ENCODE measurements at regions not wholly inside any gene's neighbourhood (a gene's known extent, or its start where the extent isn't known, plus 50 kb on each side); places are given as distances from the start of the nearest gene placed in this dataset.

DNA sequence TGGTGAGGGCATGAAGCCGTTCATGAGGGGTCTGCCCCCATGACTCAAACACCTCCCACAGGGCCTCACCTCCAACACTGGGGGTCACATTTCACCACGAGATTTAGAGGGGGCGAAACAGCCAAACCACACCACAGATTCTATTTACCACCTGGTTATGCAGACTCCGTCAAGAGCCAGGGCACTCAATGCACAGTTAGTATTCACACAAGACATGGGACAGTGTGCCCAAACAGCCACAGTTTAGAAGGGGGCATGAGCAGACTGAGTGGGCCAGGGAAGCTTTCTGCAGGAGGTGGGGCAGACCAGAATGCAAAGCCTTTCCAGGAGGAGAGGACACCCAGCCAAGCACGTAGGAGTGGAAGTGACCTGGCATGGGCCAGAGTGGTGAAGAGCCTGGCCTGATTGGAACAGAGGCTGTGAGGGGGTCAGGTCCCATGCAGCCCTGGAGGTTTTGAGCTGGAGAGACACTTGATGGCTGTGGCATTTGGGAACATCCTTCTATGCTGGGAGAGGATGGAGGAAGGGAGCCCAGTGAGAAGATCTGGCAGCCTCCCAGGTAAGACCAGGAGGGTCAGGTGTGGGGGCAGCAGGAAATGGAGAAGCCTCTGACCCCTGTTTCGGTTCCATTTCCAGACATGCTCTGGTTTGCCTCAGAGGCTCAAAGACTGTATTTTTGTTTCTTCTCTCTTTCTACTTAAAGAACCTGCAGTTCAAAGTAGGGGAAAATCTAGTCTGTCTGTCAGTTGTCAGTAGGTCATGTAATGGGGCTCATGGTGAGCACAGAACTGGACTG is 199.1 kb upstream of the NCAM1 start:
- FAIRE-seq (no peak), DNase-seq (ENCODE audit: low read depth in 1 of 2, low spot score in 2 of 2) (no peak)
- Histone ChIP-seq H3K27ac (ENCODE audit: low read depth, low read length) (no peak overlapping the region), H3K14ac (ENCODE audit: insufficient read length) (no peak overlapping the region), H3K56ac (replicated peaks; ENCODE audit: insufficient read length, low read depth, low read length) (no peak overlapping the region), H2BK15ac (ENCODE audit: low read length) (no peak overlapping the region), H2AFZ (ENCODE audit: low read length) (no peak overlapping the region), H3K4ac (replicated peaks; ENCODE audit: insufficient read length, low read depth, low read length) (no peak overlapping the region), H3K27me3 (replicated peaks in 1 of 4; ENCODE audit: control insufficient read depth in 3 of 4, extremely low read depth in 1 of 4, insufficient read depth in 3 of 4, low read length in 3 of 4) (no peaks in the 10 kb centered on the region), H3K18ac (ENCODE audit: extremely low read depth, low read length) (no peak overlapping the region; the same call in 1 of the 2 replicates), H4K5ac (ENCODE audit: insufficient read length, low read depth, low read length) (no peak overlapping the region), H3K23ac (ENCODE audit: insufficient read length) (no peak overlapping the region), H2BK12ac (ENCODE audit: low read depth, low read length) (no peak overlapping the region), H4K8ac (ENCODE audit: extremely low read depth, insufficient read depth, low read length) (peak overlapping the region; percentile 28; the same call in 1 of the 2 replicates), H3K4me2 (ENCODE audit: insufficient read depth in 1 of 2, low read depth in 2 of 2, low read length in 2 of 2) (no peak overlapping the region), H3K36me3 (ENCODE audit: control insufficient read depth in 2 of 4, insufficient read depth in 4 of 4, low read length in 3 of 4) (no peaks in the 10 kb centered on the region), H3K4me3 (ENCODE audit: extremely low read depth in 1 of 4, insufficient read depth in 2 of 4, low read depth in 3 of 4, low read length in 4 of 4) (no peak overlapping the region), H4K91ac (replicated peaks; ENCODE audit: insufficient read length, low read length) (no peak overlapping the region), H2BK20ac (ENCODE audit: low read length) (no peak overlapping the region), H2BK5ac (ENCODE audit: low read depth, low read length) (no peak overlapping the region; the same call in 1 of the 2 replicates), H3K23me2 (ENCODE audit: low read depth, low read length) (no peaks in the 10 kb centered on the region), H3K79me1 (ENCODE audit: low read depth, low read length) (no peaks in the 10 kb centered on the region), H3K79me2 (ENCODE audit: control insufficient read depth in 1 of 2, insufficient read depth in 2 of 2, low read length in 2 of 2) (no peaks in the 10 kb centered on the region), H3K9me3 (ENCODE audit: insufficient read depth in 2 of 2, low read depth in 1 of 2, low read length in 1 of 2) (no peaks in the 10 kb centered on the region), H4K20me1 (replicated peaks in 1 of 2; ENCODE audit: control insufficient read depth in 1 of 2, insufficient read depth in 2 of 2, low read length in 2 of 2) (no peaks in the 10 kb centered on the region), H3K9ac (replicated peaks in 1 of 4; ENCODE audit: extremely low read depth in 1 of 4, low read depth in 3 of 4, low read length in 3 of 4) (no peak overlapping the region), H2AK5ac (ENCODE audit: low read depth, low read length) (peak overlapping the region; percentile 53; the same call in 1 of the 2 replicates), H2BK120ac (replicated peaks; ENCODE audit: low read depth, low read length) (no peak overlapping the region), H3K4me1 (replicated peaks in 1 of 4; ENCODE audit: control insufficient read depth in 3 of 4, insufficient read depth in 4 of 4, low read length in 3 of 4) (no peaks in the 10 kb centered on the region)
- ChIA-PET CTCF (ENCODE audit: partially characterized antibody) (interaction anchor here (1.1 kb wide), 1 partner anchor 172 kb away, joined by 3 read pairs; no protein-coding TSS in a partner anchor), POLR2A (ENCODE audit: partially characterized antibody) (no interaction called here)
- WGBS, 2 experiments (ENCODE audit: extremely low coverage in 1 of 2, insufficient coverage in 1 of 2, insufficient read length in 1 of 2, insufficient replicate concordance in 2 of 2, low coverage in 1 of 2, low lambda C conversion rate in 2 of 2, missing lambda C conversion rate in 1 of 2): 90% methylated on average over 6 of the region's 6 CpGs; no CpG with 5 or more reads in 1 of the 2 experiments
- TF ChIP-seq SAP30 (IDR thresholded peaks at IDR 0.05; ENCODE audit: insufficient read depth, insufficient replicate concordance, low read length) (no peak), NANOG (IDR thresholded peaks at IDR 0.05; ENCODE audit: insufficient read depth, low read depth, low read length, poor library complexity, severe bottlenecking) (no peak), SIX5 (IDR thresholded peaks at IDR 0.05; ENCODE audit: low read depth, low read length) (no peak), CBX8 (IDR thresholded peaks at IDR 0.05; ENCODE audit: borderline replicate concordance, low read depth, low read length) (no peak), TAF7 (optimal IDR thresholded peaks at IDR 0.05; ENCODE audit: borderline replicate concordance, low read depth, low read length) (no peak), ATF2 (IDR thresholded peaks at IDR 0.05; ENCODE audit: low read length) (no peak), RFX5 (IDR thresholded peaks at IDR 0.05; ENCODE audit: borderline replicate concordance, low read depth, low read length) (no peak), POLR2AphosphoS5 (IDR thresholded peaks at IDR 0.05; ENCODE audit: low read depth, low read length) (no peak)
- TF ChIP-seq, protein P1, sequence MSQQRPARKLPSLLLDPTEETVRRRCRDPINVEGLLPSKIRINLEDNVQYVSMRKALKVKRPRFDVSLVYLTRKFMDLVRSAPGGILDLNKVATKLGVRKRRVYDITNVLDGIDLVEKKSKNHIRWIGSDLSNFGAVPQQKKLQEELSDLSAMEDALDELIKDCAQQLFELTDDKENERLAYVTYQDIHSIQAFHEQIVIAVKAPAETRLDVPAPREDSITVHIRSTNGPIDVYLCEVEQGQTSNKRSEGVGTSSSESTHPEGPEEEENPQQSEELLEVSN (IDR thresholded peaks at IDR 0.05): no peak

Measured in H1 (cell line).